Tongue (tissue), 1 donor: ENCODE measurements at regions not wholly inside any gene's neighbourhood (a gene's known extent, or its start where the extent isn't known, plus 50 kb on each side); places are given as distances from the start of the nearest gene placed in this dataset.

Source experiments
- DNase-seq: peaks from one replicate; pipeline ENCODE4 v3.0.0-alpha.2; 2015

GRCh38 chr12:60043236-60043635, 447.4 kb downstream of the SLC16A7 start:
- no peak for DNase-seq

GRCh38 chr12:60052483-60052882, 456.7 kb downstream of the SLC16A7 start:
- DNase-seq, result no peak

- no peak for DNase-seq
Observed at GRCh38 chr12:60059180-60059579, 463.4 kb downstream of the SLC16A7 start.

- no peak for DNase-seq
Observed at GRCh38 chr12:60066655-60067054, 470.8 kb downstream of the SLC16A7 start.

- no peak for DNase-seq
Observed at GRCh38 chr12:60070552-60070951, 474.7 kb downstream of the SLC16A7 start.

- DNase-seq, result no peak
Observed at GRCh38 chr12:60071759-60072191, 475.9 kb downstream of the SLC16A7 start.

GRCh38 chr12:60072911-60073310, 477.1 kb downstream of the SLC16A7 start:
- peak; percentile 10 for DNase-seq

- DNase-seq, result peak; percentile 69
Observed at GRCh38 chr12:60075091-60075490, 479.3 kb downstream of the SLC16A7 start.

- no peak for DNase-seq
Observed at GRCh38 chr12:60078026-60078425, 482.2 kb downstream of the SLC16A7 start.

- DNase-seq, result no peak
Observed at GRCh38 chr12:60093428-60093827, 497.6 kb downstream of the SLC16A7 start.

GRCh38 chr12:60094436-60094835, 498.6 kb downstream of the SLC16A7 start:
- no peak for DNase-seq

- DNase-seq, result no peak
Observed at GRCh38 chr12:60096727-60097126, 500.9 kb downstream of the SLC16A7 start.

- no peak for DNase-seq
Observed at GRCh38 chr12:60100160-60100559, 504.3 kb downstream of the SLC16A7 start.

- peak; percentile 8 for DNase-seq
Observed at GRCh38 chr12:60100852-60101251, 505.0 kb downstream of the SLC16A7 start.

- no peak for DNase-seq
Observed at GRCh38 chr12:60101715-60102114, 505.9 kb downstream of the SLC16A7 start.

- no peak for DNase-seq
Observed at GRCh38 chr12:60106214-60106613, 510.4 kb downstream of the SLC16A7 start.

- no peak for DNase-seq
Observed at GRCh38 chr12:60107992-60108391, 512.2 kb downstream of the SLC16A7 start.

GRCh38 chr12:60112063-60112462, 516.2 kb downstream of the SLC16A7 start:
- no peak for DNase-seq

GRCh38 chr12:60112763-60113162, 516.9 kb downstream of the SLC16A7 start:
- DNase-seq, result no peak

- DNase-seq, result no peak
Observed at GRCh38 chr12:60114169-60114568, 518.3 kb downstream of the SLC16A7 start.

GRCh38 chr12:60119327-60119726, 523.5 kb downstream of the SLC16A7 start:
- no peak for DNase-seq

GRCh38 chr12:60120199-60120598, 524.4 kb downstream of the SLC16A7 start:
- DNase-seq, result no peak

- DNase-seq, result no peak
Observed at GRCh38 chr12:60123557-60123956, 527.7 kb downstream of the SLC16A7 start.

- DNase-seq, result no peak
Observed at GRCh38 chr12:60137513-60137912, 541.7 kb downstream of the SLC16A7 start.

- no peak for DNase-seq
Observed at GRCh38 chr12:60138526-60138925, 542.7 kb downstream of the SLC16A7 start.
